ENCODE measurements at regions not wholly inside any gene's neighbourhood (a gene's known extent, or its start where the extent isn't known, plus 50 kb on each side); places are given as distances from the start of the nearest gene placed in this dataset.
"Not testable (repeated sequence)": the region's sequence is repeated elsewhere in the genome, so short reads cannot be mapped to it uniquely, and the experiment has no call there.

DNA sequence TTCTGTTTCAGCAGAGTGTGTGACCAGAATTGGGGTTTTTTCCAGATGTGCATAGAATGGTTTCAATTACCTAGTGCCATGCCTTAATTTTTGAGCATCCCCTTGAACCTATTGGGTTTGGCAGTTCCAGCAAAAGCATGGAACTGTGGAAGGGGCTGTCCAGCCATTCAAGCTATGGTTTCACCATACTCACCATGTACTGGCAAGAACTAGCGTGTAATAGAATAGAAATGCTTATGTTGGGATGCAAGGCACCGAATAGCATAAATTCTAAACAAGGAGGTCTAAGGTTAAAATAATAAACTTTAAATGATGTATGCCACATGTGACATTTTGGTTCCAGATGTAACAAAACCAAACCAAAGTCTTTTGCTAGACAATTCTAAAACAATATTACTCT, 91.4 kb downstream of the MTERF1 start:
- intact Hi-C loops (cut with DNase I), result no loop called here

DNA sequence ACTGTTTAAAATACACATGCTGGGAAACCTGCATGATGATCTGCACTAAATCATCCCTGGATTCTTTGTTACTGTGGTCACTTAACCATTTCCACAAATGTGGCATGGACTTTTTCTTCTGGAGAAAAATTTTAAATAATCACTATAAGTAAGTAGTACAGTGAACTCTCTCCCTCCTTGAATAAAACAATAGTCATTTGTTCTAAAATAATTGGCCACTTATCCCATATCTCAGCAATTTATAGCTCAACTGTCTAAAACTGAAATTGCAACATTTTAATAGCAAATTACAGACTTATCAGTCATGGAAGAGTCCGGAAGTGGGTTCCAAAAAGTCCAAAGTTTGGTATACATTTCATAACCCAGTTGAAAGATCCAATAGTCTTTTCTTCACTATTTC, 90.9 kb downstream of the MTERF1 start:
- no peaks in the 10 kb centered on the region for H3K4me1 ChIP-seq
- ATAC-seq (no peak), DNase-seq (no peak)
- H3K36me3 ChIP-seq, result no peaks in the 10 kb centered on the region
- TF ChIP-seq CTCF (IDR thresholded peaks at IDR 0.05), result no peak
- peaks cover 0 to 12% of the 10 kb centered on the region in 2 donors for H3K9me3 ChIP-seq
- intact Hi-C loops (cut with DNase I), result no loop called here
- no peak overlapping the region for H3K27ac ChIP-seq
- H3K4me3 ChIP-seq, result no peak overlapping the region
- no peaks in the 10 kb centered on the region for H3K27me3 ChIP-seq

More for the DNA sequence above, 91.4 kb downstream of the MTERF1 start:
- Histone ChIP-seq H3K4me3 (no peak overlapping the region), H3K27ac (no peak overlapping the region), H3K4me1 (no peaks in the 10 kb centered on the region), H3K36me3 (no peaks in the 10 kb centered on the region), H3K9me3 (peaks cover 0 to 12% of the 10 kb centered on the region in 2 donors), H3K27me3 (no peaks in the 10 kb centered on the region)
- DNase-seq (no peak), ATAC-seq (no peak)
- TF ChIP-seq CTCF (IDR thresholded peaks at IDR 0.05), result no peak

- H3K27ac ChIP-seq; ATAC-seq; H3K27me3 ChIP-seq; H3K36me3 ChIP-seq; H3K4me3 ChIP-seq; H3K4me1 ChIP-seq; intact Hi-C loops (cut with DNase I): not testable (repeated sequence)
- peaks cover 0 to 12% of the 10 kb centered on the region in 2 donors for H3K9me3 ChIP-seq
- peak in 1 of 4 donors; percentile 50 for DNase-seq
These were observed 89.9 kb downstream of the MTERF1 start for GRCh38 chr7:91790646-91791045.

- TF ChIP-seq CTCF (IDR thresholded peaks at IDR 0.05), result no peak
- H3K36me3 ChIP-seq, result no peaks in the 10 kb centered on the region
- ATAC-seq, result no peak
These were observed 84.4 kb downstream of the MTERF1 start for GRCh38 chr7:91796122-91796521.

GRCh38 chr7:91798425-91798824, 82.1 kb downstream of the MTERF1 start:
- intact Hi-C loops (cut with DNase I), result no loop called here

More at GRCh38 chr7:91796122-91796521, 84.4 kb downstream of the MTERF1 start:
- intact Hi-C loops (cut with DNase I), result no loop called here
- Histone ChIP-seq H3K4me3 (no peak overlapping the region), H3K27ac (no peak overlapping the region), H3K27me3 (no peaks in the 10 kb centered on the region), H3K4me1 (no peaks in the 10 kb centered on the region), H3K9me3 (peaks cover 0 to 12% of the 10 kb centered on the region in 2 donors)
- no peak for DNase-seq

More at GRCh38 chr7:91798425-91798824, 82.1 kb downstream of the MTERF1 start:
- no peaks in the 10 kb centered on the region for H3K36me3 ChIP-seq
- H3K4me3 ChIP-seq, result no peak overlapping the region
- DNase-seq, result no peak
- TF ChIP-seq CTCF (IDR thresholded peaks at IDR 0.05), result no peak
- H3K27ac ChIP-seq, result no peak overlapping the region
- H3K9me3 ChIP-seq, result peaks cover 0 to 3% of the 10 kb centered on the region in 2 donors
- H3K4me1 ChIP-seq, result no peaks in the 10 kb centered on the region
- no peak for ATAC-seq
- no peaks in the 10 kb centered on the region for H3K27me3 ChIP-seq
